SW480 (cell line): ENCODE measurements at regions not wholly inside any gene's neighbourhood (a gene's known extent, or its start where the extent isn't known, plus 50 kb on each side); places are given as distances from the start of the nearest gene placed in this dataset.

Experiments used
- DNase-seq: peaks from one replicate; pipeline ENCODE4 v3.0.0-alpha.2; 2016; ENCODE audit warnings: low spot score

- peak; percentile 94 for DNase-seq
These were observed 212.1 kb upstream of the SOX4 start for GRCh38 chr6:21381331-21381963.

DNA sequence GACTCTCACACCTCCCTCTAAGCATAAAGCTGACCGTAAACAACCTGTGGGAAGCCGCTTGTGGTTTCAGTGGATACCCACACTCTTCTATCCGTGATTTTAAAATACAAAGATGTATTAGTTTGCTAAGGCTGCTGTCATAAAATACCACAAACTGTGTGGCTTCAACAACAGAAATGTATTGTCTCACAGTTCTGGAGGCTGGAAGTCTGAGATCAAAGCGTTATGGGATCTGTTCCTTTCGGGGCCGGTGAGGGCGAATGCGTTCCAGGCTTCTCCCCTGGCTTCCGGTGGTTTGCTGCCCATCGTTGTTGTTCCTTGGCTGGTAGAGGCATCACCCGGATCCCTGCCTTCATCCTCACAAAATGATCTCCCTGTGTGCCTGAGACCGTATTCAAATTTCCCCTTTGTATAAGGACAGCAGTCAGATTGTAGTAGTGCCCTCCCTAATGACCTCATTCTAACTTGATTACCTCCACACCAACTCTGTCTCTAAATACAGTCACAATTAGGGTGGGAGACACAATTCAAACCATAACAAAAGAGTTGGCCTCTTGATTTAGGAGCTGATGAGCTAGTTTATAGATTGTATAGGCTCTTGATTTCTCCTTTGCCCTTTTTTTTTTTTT is 210.6 kb upstream of the SOX4 start:
- peak; percentile 96 for DNase-seq

GRCh38 chr6:21383450-21384085 is 210.0 kb upstream of the SOX4 start:
- no peak for DNase-seq

- no peak for DNase-seq
These were observed 209.3 kb upstream of the SOX4 start for GRCh38 chr6:21384216-21384615.

DNA sequence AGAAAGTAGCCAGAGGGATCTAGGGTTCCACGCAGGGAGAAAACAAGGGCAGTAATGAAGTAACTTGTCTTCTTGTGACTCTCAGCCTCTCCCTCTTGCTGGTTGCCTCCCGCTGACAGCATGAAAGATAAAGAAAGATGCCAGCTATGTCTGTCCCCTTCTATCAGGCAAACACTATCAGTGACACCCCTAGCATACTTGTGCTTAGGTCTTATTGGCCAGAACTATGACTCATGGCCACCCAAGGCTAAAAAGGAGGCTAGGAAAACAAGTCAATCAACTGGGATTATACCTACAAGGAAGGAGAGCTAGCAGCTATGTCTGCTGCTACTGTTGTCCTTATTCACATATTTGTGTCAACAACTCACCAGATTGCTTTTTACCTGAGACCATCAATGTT is 206.8 kb upstream of the SOX4 start:
- no peak for DNase-seq

DNA sequence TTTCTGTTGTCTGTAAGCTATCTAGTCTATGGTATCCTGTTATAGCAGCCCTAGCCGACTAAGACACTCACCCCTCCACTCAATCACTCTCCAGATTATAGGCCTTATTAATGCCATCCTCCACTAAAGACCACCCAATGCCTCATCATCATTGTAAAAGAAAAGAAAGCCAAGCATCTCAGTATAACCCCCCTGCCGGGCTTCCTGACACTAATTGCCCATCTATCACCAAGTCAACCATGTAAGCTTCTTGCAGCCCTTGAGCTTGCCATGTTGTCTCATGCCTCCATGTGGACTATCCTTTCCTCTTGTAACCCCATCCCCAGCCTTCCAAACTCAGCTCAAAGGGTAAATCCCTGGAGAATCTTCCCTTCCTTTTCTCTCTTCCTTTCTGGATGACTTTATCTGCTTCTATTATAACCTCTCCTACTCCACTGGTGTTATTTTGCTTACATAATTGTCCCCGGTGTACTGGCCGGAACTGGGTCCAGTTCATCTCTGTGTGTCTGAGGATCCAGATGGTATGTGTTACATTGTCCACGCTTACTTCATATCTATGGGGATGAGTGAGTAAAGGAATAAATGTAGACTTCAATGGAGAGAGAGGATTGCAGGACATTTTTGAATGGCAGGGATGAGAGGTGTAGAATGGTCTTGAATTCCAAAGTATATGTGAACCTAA is 202.9 kb upstream of the SOX4 start:
- no peak for DNase-seq

- DNase-seq = no peak
These were observed 201.4 kb upstream of the SOX4 start for GRCh38 chr6:21392177-21392576.

GRCh38 chr6:21393441-21394165 is 199.9 kb upstream of the SOX4 start:
- peak; percentile 22 for DNase-seq

GRCh38 chr6:21395121-21395520 is 198.4 kb upstream of the SOX4 start:
- no peak for DNase-seq

GRCh38 chr6:21396313-21396712 is 197.2 kb upstream of the SOX4 start:
- DNase-seq = peak; percentile 36

DNA sequence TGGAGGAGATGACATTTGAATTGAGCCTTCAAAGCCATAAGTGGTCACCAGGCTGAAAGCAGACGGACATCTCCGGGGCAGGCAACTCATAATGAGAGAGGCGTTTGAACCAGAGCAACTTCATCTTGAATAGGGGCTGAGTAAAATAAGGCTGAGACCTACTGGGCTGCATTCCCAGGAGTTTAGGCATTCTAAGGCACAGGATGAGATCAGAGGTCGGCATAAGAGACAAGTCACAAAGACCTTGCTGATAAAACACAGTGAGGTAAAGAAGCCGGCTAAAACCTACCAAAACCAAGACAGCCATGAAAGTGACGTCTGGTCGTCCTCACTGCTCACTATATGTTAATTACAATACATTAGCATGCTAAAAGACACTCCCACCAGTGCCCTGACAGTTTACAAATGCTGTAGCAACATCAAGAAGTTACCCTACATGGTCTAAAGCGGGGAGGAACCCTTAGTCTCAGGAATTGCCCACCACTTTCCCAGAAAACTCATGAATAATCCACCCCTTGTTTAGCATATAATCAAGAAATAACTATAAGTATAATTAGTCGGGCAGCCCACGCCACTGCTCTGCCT is 194.7 kb upstream of the SOX4 start:
- DNase-seq = no peak

- DNase-seq = no peak
These were observed 191.2 kb upstream of the SOX4 start for GRCh38 chr6:21402368-21402767.

GRCh38 chr6:21404577-21404976 is 189.0 kb upstream of the SOX4 start:
- no peak for DNase-seq

DNA sequence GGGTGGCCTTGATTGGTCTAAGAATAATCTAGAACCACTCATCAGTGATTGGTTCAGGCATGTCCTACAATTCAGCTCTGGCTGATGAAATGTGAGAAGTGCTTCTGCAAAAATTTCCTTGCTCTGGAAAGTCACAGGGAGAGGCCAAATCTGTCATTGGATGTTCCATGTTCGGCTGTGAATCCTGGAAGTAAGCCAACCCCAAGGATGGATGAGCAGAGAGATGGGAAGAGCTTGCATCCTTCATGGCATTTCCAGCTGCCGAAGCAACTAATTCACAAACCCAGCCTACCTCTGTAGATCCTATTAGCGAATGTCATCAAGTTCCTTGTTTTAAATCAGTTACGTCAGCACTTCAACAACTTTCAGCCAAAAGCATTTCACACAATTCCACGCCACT is 187.2 kb upstream of the SOX4 start:
- DNase-seq = no peak

- DNase-seq = no peak
These were observed 184.3 kb upstream of the SOX4 start for GRCh38 chr6:21409231-21409630.

GRCh38 chr6:21413428-21413827 is 180.1 kb upstream of the SOX4 start:
- DNase-seq = no peak

GRCh38 chr6:21414065-21414464 is 179.5 kb upstream of the SOX4 start:
- DNase-seq = no peak

DNA sequence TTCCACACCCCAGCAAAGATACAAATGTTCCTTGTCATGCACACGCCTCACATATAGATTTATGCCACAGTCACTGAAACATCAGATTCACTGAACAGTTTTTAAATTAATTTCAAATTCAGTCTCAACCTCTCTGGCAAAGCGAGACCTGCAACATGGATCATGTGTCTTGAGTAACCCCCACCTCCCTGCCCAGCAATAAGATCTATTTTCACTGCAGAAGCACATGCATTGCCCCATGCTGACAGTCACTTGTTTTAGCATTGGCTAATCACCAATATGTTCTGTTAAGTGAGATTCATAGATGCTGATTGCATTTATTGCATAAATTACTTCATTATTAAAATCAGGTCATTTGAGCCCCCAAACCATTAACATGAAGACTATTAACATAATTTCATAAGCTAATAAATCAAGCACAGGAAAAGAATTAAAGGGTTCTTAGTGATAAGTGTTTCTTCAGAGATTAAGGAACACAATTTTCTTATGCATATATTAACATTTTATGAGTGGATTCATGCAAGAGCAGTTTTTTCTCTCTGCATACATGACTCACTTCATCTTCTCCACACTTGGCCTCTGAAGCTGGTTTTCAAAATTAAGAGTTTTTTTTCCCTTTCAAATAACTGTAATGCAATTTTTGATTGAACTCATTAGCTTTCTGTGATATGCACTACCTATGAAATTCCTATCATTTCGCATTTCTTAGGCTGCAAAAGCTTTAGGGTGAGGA is 173.2 kb upstream of the SOX4 start:
- no peak for DNase-seq

- DNase-seq = no peak
These were observed 172.6 kb upstream of the SOX4 start for GRCh38 chr6:21420926-21421325.

- DNase-seq = peak; percentile 36
These were observed 170.3 kb upstream of the SOX4 start for GRCh38 chr6:21423106-21423854.
